ENCODE measurements at regions not wholly inside any gene's neighbourhood (a gene's known extent, or its start where the extent isn't known, plus 50 kb on each side); places are given as distances from the start of the nearest gene placed in this dataset.
A peak's percentile ranks its signal among the peaks of the same experiment; 100 is the strongest.

DNA sequence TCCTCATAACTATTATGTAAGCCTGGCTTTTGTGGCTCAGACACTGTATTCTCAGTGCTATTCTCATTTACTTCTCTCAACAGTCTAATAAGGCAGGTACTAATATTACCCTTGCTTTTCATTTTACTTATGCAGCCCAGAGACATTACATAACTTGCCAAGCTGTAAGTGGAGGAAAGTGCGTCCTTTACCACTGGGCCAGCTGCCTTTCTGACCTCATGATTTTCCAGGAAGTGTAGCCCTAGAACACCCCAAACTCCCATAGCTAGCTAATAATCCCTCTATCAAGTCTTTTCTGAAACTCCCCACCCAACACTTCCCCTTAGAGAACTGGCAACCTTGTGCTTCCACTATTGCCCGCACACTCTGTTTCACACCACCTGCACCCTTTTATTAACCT is 192.9 kb upstream of the HMHB1 start:
- Histone ChIP-seq H3K9me3 (ENCODE audit: insufficient read depth, low read length) (no peaks in the 10 kb centered on the region), H3K79me2 (ENCODE audit: low read length) (no peaks in the 10 kb centered on the region), H3K27ac (ENCODE audit: low read length) (no peak overlapping the region), H2AFZ (ENCODE audit: low read depth, low read length) (no peak overlapping the region), H3K4me3 (ENCODE audit: low read length) (no peak overlapping the region), H3K36me3 (replicated peaks; ENCODE audit: low read depth, low read length) (no peaks in the 10 kb centered on the region), H3K9ac (ENCODE audit: low read length) (no peak overlapping the region), H3K4me2 (ENCODE audit: low read length) (no peak overlapping the region), H3K27me3 (ENCODE audit: low read depth, low read length) (no peaks in the 10 kb centered on the region), H3K4me1 (ENCODE audit: low read length) (peaks cover 1% of the 10 kb centered on the region), H4K20me1 (ENCODE audit: insufficient read depth, low read length) (no peaks in the 10 kb centered on the region)
- no peak for TF ChIP-seq EZH2phosphoT487 (IDR thresholded peaks at IDR 0.05; ENCODE audit: low read depth)
- TF ChIP-seq, protein P1, sequence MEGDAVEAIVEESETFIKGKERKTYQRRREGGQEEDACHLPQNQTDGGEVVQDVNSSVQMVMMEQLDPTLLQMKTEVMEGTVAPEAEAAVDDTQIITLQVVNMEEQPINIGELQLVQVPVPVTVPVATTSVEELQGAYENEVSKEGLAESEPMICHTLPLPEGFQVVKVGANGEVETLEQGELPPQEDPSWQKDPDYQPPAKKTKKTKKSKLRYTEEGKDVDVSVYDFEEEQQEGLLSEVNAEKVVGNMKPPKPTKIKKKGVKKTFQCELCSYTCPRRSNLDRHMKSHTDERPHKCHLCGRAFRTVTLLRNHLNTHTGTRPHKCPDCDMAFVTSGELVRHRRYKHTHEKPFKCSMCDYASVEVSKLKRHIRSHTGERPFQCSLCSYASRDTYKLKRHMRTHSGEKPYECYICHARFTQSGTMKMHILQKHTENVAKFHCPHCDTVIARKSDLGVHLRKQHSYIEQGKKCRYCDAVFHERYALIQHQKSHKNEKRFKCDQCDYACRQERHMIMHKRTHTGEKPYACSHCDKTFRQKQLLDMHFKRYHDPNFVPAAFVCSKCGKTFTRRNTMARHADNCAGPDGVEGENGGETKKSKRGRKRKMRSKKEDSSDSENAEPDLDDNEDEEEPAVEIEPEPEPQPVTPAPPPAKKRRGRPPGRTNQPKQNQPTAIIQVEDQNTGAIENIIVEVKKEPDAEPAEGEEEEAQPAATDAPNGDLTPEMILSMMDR (IDR thresholded peaks at IDR 0.05; ENCODE audit: low read depth, low read length), result no peak

DNA sequence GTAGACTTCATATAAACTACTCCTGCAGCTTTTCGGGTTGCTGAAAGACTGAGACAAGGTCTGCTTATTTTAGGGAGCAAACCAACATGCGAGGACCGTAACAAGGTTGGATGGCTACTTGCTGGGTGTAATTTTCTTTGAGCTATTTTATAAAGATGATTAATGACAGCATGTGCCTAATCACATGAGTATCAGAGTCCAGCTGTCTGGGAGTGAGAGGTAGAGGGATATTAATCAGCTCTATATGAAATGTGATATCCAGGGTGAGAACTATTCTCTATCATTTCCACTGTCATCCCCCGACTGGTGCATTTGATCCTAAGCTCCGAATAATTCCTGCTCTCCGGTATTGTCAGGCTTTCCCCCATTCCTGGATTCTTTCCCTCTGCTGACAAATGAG is 193.8 kb upstream of the HMHB1 start:
- Histone ChIP-seq H3K4me2 (ENCODE audit: low read length) (no peak overlapping the region), H3K27me3 (ENCODE audit: low read depth, low read length) (no peaks in the 10 kb centered on the region), H3K79me2 (ENCODE audit: low read length) (no peaks in the 10 kb centered on the region), H2AFZ (ENCODE audit: low read depth, low read length) (no peak overlapping the region), H3K9me3 (ENCODE audit: insufficient read depth, low read length) (no peaks in the 10 kb centered on the region), H3K9ac (ENCODE audit: low read length) (no peak overlapping the region), H3K27ac (ENCODE audit: low read length) (no peak overlapping the region), H3K36me3 (replicated peaks; ENCODE audit: low read depth, low read length) (no peaks in the 10 kb centered on the region), H3K4me1 (ENCODE audit: low read length) (peaks cover 10% of the 10 kb centered on the region), H4K20me1 (ENCODE audit: insufficient read depth, low read length) (no peaks in the 10 kb centered on the region), H3K4me3 (ENCODE audit: low read length) (no peak overlapping the region)
- TF ChIP-seq, protein P1 (IDR thresholded peaks at IDR 0.05; ENCODE audit: low read depth, low read length), result no peak
- TF ChIP-seq EZH2phosphoT487 (IDR thresholded peaks at IDR 0.05; ENCODE audit: low read depth), result no peak

DNA sequence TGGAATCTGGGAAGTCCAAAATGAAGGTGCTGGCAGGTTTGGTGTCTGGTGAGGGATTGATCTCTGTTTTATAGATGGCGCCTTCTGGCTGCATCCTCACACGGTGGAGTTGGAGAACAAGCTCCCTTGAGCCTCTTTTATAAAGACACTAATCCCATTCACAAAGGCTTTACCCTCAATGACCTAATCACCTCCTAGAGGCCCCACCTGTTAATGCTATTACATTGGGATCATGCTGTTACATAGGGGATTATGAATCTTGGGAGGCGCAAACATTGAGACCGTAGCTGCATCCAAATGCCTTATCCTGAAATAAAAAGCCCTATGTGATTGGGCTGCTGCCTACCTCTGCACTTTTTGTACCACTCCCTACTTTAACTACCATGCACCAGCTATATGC is 197.1 kb upstream of the HMHB1 start:
- TF ChIP-seq, protein P1 (IDR thresholded peaks at IDR 0.05; ENCODE audit: low read depth, low read length), result no peak
- no peak for TF ChIP-seq EZH2phosphoT487 (IDR thresholded peaks at IDR 0.05; ENCODE audit: low read depth)
- Histone ChIP-seq H3K79me2 (ENCODE audit: low read length) (no peaks in the 10 kb centered on the region), H3K27me3 (ENCODE audit: low read depth, low read length) (no peaks in the 10 kb centered on the region), H3K27ac (ENCODE audit: low read length) (no peak overlapping the region), H3K4me3 (ENCODE audit: low read length) (no peak overlapping the region), H3K36me3 (replicated peaks; ENCODE audit: low read depth, low read length) (no peaks in the 10 kb centered on the region), H3K4me1 (ENCODE audit: low read length) (peaks cover 16% of the 10 kb centered on the region), H3K9ac (ENCODE audit: low read length) (no peak overlapping the region), H2AFZ (ENCODE audit: low read depth, low read length) (no peak overlapping the region), H3K9me3 (ENCODE audit: insufficient read depth, low read length) (no peaks in the 10 kb centered on the region), H4K20me1 (ENCODE audit: insufficient read depth, low read length) (no peaks in the 10 kb centered on the region), H3K4me2 (ENCODE audit: low read length) (no peak overlapping the region)

DNA sequence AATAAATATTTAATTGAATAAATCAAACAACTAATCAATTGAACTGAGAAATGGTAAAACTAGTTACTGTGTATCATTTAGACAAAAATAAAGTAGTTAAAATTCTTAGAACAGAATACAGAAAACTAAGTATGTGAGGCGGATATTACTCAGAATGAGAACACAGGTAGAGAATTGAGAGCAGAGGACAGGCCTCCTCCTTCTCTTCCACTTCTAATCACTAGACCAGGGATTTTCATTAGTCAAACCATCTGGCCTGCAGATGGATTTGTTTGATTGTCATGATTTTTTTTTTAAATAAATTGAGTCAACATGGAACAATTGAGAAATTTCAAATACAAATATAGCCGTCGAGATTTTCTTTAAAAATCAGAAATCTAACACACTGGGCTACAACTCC is 198.6 kb upstream of the HMHB1 start:
- no peaks in the 10 kb centered on the region for H4K20me1 ChIP-seq (ENCODE audit: insufficient read depth, low read length)
- no peak overlapping the region for H2AFZ ChIP-seq (ENCODE audit: low read depth, low read length)
- no peak overlapping the region for H3K4me3 ChIP-seq (ENCODE audit: low read length)
- H3K4me1 ChIP-seq (ENCODE audit: low read length), result peaks cover 16% of the 10 kb centered on the region
- H3K4me2 ChIP-seq (ENCODE audit: low read length), result peak overlapping the region; percentile 6; the same call in 1 of the 2 replicates
- H3K36me3 ChIP-seq (replicated peaks; ENCODE audit: low read depth, low read length), result no peaks in the 10 kb centered on the region
- no peak overlapping the region for H3K27ac ChIP-seq (ENCODE audit: low read length)
- TF ChIP-seq EZH2phosphoT487 (IDR thresholded peaks at IDR 0.05; ENCODE audit: low read depth), result no peak
- TF ChIP-seq, protein P1 (IDR thresholded peaks at IDR 0.05; ENCODE audit: low read depth, low read length), result no peak
- no peaks in the 10 kb centered on the region for H3K27me3 ChIP-seq (ENCODE audit: low read depth, low read length)
- no peaks in the 10 kb centered on the region for H3K79me2 ChIP-seq (ENCODE audit: low read length)
- no peak overlapping the region for H3K9ac ChIP-seq (ENCODE audit: low read length)
- no peaks in the 10 kb centered on the region for H3K9me3 ChIP-seq (ENCODE audit: insufficient read depth, low read length)
